ENCODE measurements at regions not wholly inside any gene's neighbourhood (a gene's known extent, or its start where the extent isn't known, plus 50 kb on each side); places are given as distances from the start of the nearest gene placed in this dataset.

GRCh38 chr4:30904588-30904987, 184.4 kb downstream of the PCDH7 start:
- Mint-ChIP-seq H3K4me1 (no peaks in the 10 kb centered on the region), H3K27me3 (no peaks in the 10 kb centered on the region), H3K9me3 (peaks cover 14 to 25% (median 14%) of the 10 kb centered on the region in 3 donors), H3K27ac (no peak overlapping the region), H3K4me3 (no peak overlapping the region), H3K36me3 (no peaks in the 10 kb centered on the region)
- ChIA-PET POLR2A (no interaction called here), CTCF (no interaction called here)
- Histone ChIP-seq H3K27me3 (replicated peaks in 1 of 2; ENCODE audit: control insufficient read depth in 2 of 2, extremely low read depth in 1 of 2, insufficient read depth in 2 of 2, low read length in 1 of 2) (no peaks in the 10 kb centered on the region), H3K27ac (ENCODE audit: low read length) (no peak overlapping the region), H3K4me1 (ENCODE audit: control insufficient read depth in 1 of 2, extremely low read depth in 1 of 2, insufficient read depth in 2 of 2, low read length in 2 of 2) (no peaks in the 10 kb centered on the region), H3K36me3 (ENCODE audit: control insufficient read depth in 2 of 2, extremely low read depth in 1 of 2, insufficient read depth in 1 of 2, low read length in 1 of 2) (no peaks in the 10 kb centered on the region), H3K9me3 (no peaks in the 10 kb centered on the region), H3K4me3 (ENCODE audit: control insufficient read depth in 1 of 2, extremely low read depth in 1 of 2, low read length in 1 of 2) (no peak overlapping the region)
- ATAC-seq (replicated peaks in 1 of 4), result no peak
- WGBS (ENCODE audit: insufficient coverage), result no CpG with 5 or more reads among the region's 2 CpGs
- no peak for DNase-seq

- Histone ChIP-seq H3K27ac (ENCODE audit: low read length) (no peak overlapping the region), H3K9me3 (no peaks in the 10 kb centered on the region), H3K4me3 (ENCODE audit: control insufficient read depth in 1 of 2, extremely low read depth in 1 of 2, low read length in 1 of 2) (no peak overlapping the region), H3K36me3 (ENCODE audit: control insufficient read depth in 2 of 2, extremely low read depth in 1 of 2, insufficient read depth in 1 of 2, low read length in 1 of 2) (no peaks in the 10 kb centered on the region), H3K27me3 (replicated peaks in 1 of 2; ENCODE audit: control insufficient read depth in 2 of 2, extremely low read depth in 1 of 2, insufficient read depth in 2 of 2, low read length in 1 of 2) (no peaks in the 10 kb centered on the region), H3K4me1 (ENCODE audit: control insufficient read depth in 1 of 2, extremely low read depth in 1 of 2, insufficient read depth in 2 of 2, low read length in 2 of 2) (no peaks in the 10 kb centered on the region)
- Mint-ChIP-seq H3K36me3 (no peaks in the 10 kb centered on the region), H3K9me3 (peaks cover 10 to 25% (median 21%) of the 10 kb centered on the region in 3 donors), H3K4me1 (no peaks in the 10 kb centered on the region), H3K4me3 (no peak overlapping the region), H3K27ac (no peak overlapping the region), H3K27me3 (no peaks in the 10 kb centered on the region)
- no peak for DNase-seq
- ChIA-PET CTCF (no interaction called here), POLR2A (no interaction called here)
- no peak for ATAC-seq (replicated peaks in 1 of 4)
- 0% methylated on average over 1 of the region's 1 CpG for WGBS (ENCODE audit: insufficient coverage)
Measured at GRCh38 chr4:30912098-30912714, 192.0 kb downstream of the PCDH7 start.

GRCh38 chr4:30916337-30917274, 196.4 kb downstream of the PCDH7 start:
- ChIA-PET CTCF (interaction anchor here in 1 of 2 donors (0.7 kb wide), 1 partner anchor 37 kb away, joined by 6 read pairs; no protein-coding TSS in a partner anchor), POLR2A (no interaction called here)
- H3K9me3 Mint-ChIP-seq, result peaks cover 9 to 13% (median 10%) of the 10 kb centered on the region in 3 donors
- H3K4me3 ChIP-seq (ENCODE audit: control insufficient read depth in 1 of 2, extremely low read depth in 1 of 2, low read length in 1 of 2), result no peak overlapping the region
- H3K27me3 ChIP-seq (replicated peaks in 1 of 2; ENCODE audit: control insufficient read depth in 2 of 2, extremely low read depth in 1 of 2, insufficient read depth in 2 of 2, low read length in 1 of 2), result no peaks in the 10 kb centered on the region
- H3K4me1 ChIP-seq (ENCODE audit: control insufficient read depth in 1 of 2, extremely low read depth in 1 of 2, insufficient read depth in 2 of 2, low read length in 2 of 2), result no peaks in the 10 kb centered on the region
- H3K36me3 ChIP-seq (ENCODE audit: control insufficient read depth in 2 of 2, extremely low read depth in 1 of 2, insufficient read depth in 1 of 2, low read length in 1 of 2), result no peaks in the 10 kb centered on the region
- no peaks in the 10 kb centered on the region for H3K4me1 Mint-ChIP-seq
- no peak for DNase-seq
- no peaks in the 10 kb centered on the region for H3K36me3 Mint-ChIP-seq
- ATAC-seq (replicated peaks in 1 of 4), result no peak
- 40% methylated on average over 1 of the region's 5 CpGs for WGBS (ENCODE audit: insufficient coverage)
- H3K27ac Mint-ChIP-seq, result no peak overlapping the region
- no peak overlapping the region for H3K4me3 Mint-ChIP-seq
- no peaks in the 10 kb centered on the region for H3K27me3 Mint-ChIP-seq
- no peak overlapping the region for H3K27ac ChIP-seq (ENCODE audit: low read length)
- H3K9me3 ChIP-seq, result no peaks in the 10 kb centered on the region

GRCh38 chr4:30917946-30918345, 197.8 kb downstream of the PCDH7 start:
- Histone ChIP-seq H3K4me1 (ENCODE audit: control insufficient read depth in 1 of 2, extremely low read depth in 1 of 2, insufficient read depth in 2 of 2, low read length in 2 of 2) (no peaks in the 10 kb centered on the region), H3K9me3 (no peaks in the 10 kb centered on the region), H3K4me3 (ENCODE audit: control insufficient read depth in 1 of 2, extremely low read depth in 1 of 2, low read length in 1 of 2) (no peak overlapping the region), H3K36me3 (ENCODE audit: control insufficient read depth in 2 of 2, extremely low read depth in 1 of 2, insufficient read depth in 1 of 2, low read length in 1 of 2) (no peaks in the 10 kb centered on the region), H3K27me3 (replicated peaks in 1 of 2; ENCODE audit: control insufficient read depth in 2 of 2, extremely low read depth in 1 of 2, insufficient read depth in 2 of 2, low read length in 1 of 2) (no peaks in the 10 kb centered on the region), H3K27ac (ENCODE audit: low read length) (no peak overlapping the region)
- Mint-ChIP-seq H3K4me1 (no peaks in the 10 kb centered on the region), H3K36me3 (no peaks in the 10 kb centered on the region), H3K9me3 (peaks cover 9 to 16% (median 10%) of the 10 kb centered on the region in 3 donors), H3K27ac (no peak overlapping the region), H3K27me3 (no peaks in the 10 kb centered on the region), H3K4me3 (no peak overlapping the region)
- ChIA-PET POLR2A (no interaction called here), CTCF (no interaction called here)
- ATAC-seq (replicated peaks in 1 of 4) (no peak), DNase-seq (no peak)

GRCh38 chr4:30919458-30919857, 199.3 kb downstream of the PCDH7 start:
- WGBS (ENCODE audit: insufficient coverage), result no CpG with 5 or more reads among the region's 1 CpG
- DNase-seq (no peak), ATAC-seq (replicated peaks in 1 of 4) (no peak)
- Histone ChIP-seq H3K27me3 (replicated peaks in 1 of 2; ENCODE audit: control insufficient read depth in 2 of 2, extremely low read depth in 1 of 2, insufficient read depth in 2 of 2, low read length in 1 of 2) (no peaks in the 10 kb centered on the region), H3K9me3 (no peaks in the 10 kb centered on the region), H3K4me3 (ENCODE audit: control insufficient read depth in 1 of 2, extremely low read depth in 1 of 2, low read length in 1 of 2) (no peak overlapping the region), H3K36me3 (ENCODE audit: control insufficient read depth in 2 of 2, extremely low read depth in 1 of 2, insufficient read depth in 1 of 2, low read length in 1 of 2) (no peaks in the 10 kb centered on the region), H3K27ac (ENCODE audit: low read length) (no peak overlapping the region), H3K4me1 (ENCODE audit: control insufficient read depth in 1 of 2, extremely low read depth in 1 of 2, insufficient read depth in 2 of 2, low read length in 2 of 2) (no peaks in the 10 kb centered on the region)
- no peak overlapping the region for H3K4me3 Mint-ChIP-seq
- ChIA-PET CTCF (interaction anchor here in 1 of 2 donors (0.6 kb wide), 1 partner anchor 20 kb away, joined by 4 read pairs; no protein-coding TSS in a partner anchor), POLR2A (no interaction called here)
- peaks cover 7 to 16% (median 10%) of the 10 kb centered on the region in 3 donors for H3K9me3 Mint-ChIP-seq
- no peaks in the 10 kb centered on the region for H3K36me3 Mint-ChIP-seq
- H3K4me1 Mint-ChIP-seq, result no peaks in the 10 kb centered on the region
- no peak overlapping the region for H3K27ac Mint-ChIP-seq
- no peaks in the 10 kb centered on the region for H3K27me3 Mint-ChIP-seq

GRCh38 chr4:30920043-30920442, 199.9 kb downstream of the PCDH7 start:
- Histone ChIP-seq H3K36me3 (ENCODE audit: control insufficient read depth in 2 of 2, extremely low read depth in 1 of 2, insufficient read depth in 1 of 2, low read length in 1 of 2) (no peaks in the 10 kb centered on the region), H3K9me3 (no peaks in the 10 kb centered on the region), H3K27ac (ENCODE audit: low read length) (no peak overlapping the region), H3K27me3 (replicated peaks in 1 of 2; ENCODE audit: control insufficient read depth in 2 of 2, extremely low read depth in 1 of 2, insufficient read depth in 2 of 2, low read length in 1 of 2) (no peaks in the 10 kb centered on the region), H3K4me3 (ENCODE audit: control insufficient read depth in 1 of 2, extremely low read depth in 1 of 2, low read length in 1 of 2) (no peak overlapping the region), H3K4me1 (ENCODE audit: control insufficient read depth in 1 of 2, extremely low read depth in 1 of 2, insufficient read depth in 2 of 2, low read length in 2 of 2) (no peaks in the 10 kb centered on the region)
- no peak overlapping the region for H3K27ac Mint-ChIP-seq
- POLR2A ChIA-PET, result no interaction called here
- DNase-seq, result no peak
- 89% methylated on average over 4 of the region's 11 CpGs for WGBS (ENCODE audit: insufficient coverage)
- H3K36me3 Mint-ChIP-seq, result no peaks in the 10 kb centered on the region
- CTCF ChIA-PET, result interaction anchor here in 1 of 2 donors (0.6 kb wide), 1 partner anchor 19 kb away, joined by 4 read pairs; no protein-coding TSS in a partner anchor
- H3K9me3 Mint-ChIP-seq, result peaks cover 7 to 15% (median 10%) of the 10 kb centered on the region in 3 donors
- ATAC-seq (replicated peaks in 1 of 4), result no peak
- no peaks in the 10 kb centered on the region for H3K27me3 Mint-ChIP-seq
- H3K4me3 Mint-ChIP-seq, result no peak overlapping the region
- H3K4me1 Mint-ChIP-seq, result no peaks in the 10 kb centered on the region
